ENCODE measurements at regions not wholly inside any gene's neighbourhood (a gene's known extent, or its start where the extent isn't known, plus 50 kb on each side); places are given as distances from the start of the nearest gene placed in this dataset.
"Not testable (repeated sequence)": the region's sequence is repeated elsewhere in the genome, so short reads cannot be mapped to it uniquely, and the experiment has no call there.

DNA sequence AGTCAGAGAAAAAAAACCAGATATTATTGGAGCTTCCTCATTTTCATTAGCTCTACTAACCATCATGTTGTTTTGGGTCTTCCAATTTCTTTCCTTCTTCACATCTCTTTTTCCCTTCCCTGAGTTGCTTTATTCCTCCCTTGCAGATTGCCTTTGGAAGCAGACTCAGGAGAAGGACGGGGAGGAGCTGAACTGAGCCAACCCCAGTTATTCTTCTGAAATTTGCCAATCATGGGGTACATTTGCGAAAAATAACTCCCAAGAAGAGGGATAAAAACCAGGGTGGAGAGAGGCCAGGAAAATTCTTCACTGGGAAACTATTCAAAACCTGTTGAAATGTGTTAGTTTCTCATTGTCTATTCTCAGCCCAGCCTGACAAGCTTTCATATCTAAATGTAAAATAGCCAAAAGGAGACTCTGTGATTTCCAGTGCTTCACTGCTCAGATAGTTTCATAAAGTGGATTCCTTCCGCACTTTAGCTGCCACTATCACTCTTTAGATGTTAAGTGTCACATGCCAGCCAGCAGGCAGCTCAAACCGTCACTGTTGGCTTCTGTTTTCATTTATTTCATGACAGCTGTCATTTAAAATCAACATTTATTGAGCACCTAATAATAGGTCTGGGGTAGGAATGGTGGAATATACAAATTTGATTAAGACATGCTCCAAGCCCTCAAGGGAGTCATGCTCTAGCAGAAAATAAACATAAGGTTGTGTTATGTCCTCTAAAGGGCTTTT lies 204.5 kb downstream of the SREK1 start:
- no peak for DNase-seq (ENCODE audit: low read depth in 2 of 2)

DNA sequence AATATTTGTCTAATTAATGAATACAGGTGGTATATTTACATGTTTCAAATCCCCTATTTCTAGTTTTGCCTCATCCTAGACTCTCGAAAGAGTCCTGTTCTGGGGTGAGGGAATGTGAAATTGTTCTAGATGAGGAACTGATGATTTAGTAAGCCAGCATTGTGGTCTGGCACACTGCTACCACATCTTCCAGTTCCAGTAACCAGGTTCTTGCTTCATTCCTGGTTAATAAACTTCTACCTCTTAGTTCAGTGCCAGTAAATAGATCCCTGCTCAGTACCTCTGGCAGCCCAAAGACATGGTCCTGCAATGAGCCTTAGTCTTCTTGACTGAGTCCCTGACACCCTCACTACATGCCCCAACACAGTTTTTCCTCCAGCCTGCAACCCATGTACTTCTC lies 207.7 kb downstream of the SREK1 start:
- no peak for DNase-seq (ENCODE audit: low read depth in 2 of 2)

DNA sequence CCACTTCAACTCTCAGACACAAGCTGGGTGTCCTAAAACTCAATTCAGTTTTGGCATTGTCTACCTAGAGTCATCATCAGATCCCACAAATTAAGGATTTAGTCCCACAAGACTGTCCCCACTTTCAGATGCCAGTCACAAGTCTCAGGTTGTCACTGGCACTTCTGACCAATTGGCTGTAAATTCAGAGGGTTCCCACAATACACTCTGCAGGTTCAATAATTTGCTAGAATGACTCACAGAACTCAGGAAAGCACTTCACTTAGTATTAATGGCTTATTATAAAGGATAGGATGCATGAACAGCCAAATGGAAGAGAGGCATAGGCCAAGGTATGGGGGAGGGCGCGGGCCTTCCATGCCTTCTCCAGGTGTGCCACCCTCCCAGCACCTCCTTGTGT lies 209.1 kb downstream of the SREK1 start:
- DNase-seq (ENCODE audit: low read depth in 2 of 2): no peak

DNA sequence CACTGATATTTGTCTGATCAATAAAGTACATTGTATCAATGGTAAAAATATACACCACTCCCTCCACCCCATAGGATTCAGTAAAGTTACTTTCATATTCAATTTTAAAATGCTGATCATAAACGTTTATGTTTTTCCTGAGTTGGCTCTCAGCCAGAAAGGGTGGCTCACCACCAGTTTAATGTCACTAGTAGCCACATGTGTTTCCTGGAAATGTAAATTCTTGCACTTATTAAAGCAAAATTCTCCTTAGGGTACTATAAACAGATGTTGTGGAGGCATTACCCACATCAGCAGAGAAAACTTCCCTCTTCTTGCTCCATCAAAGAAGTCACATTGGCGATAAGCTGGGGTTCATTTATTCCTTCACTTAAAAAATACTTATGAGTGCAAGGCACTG lies 210.3 kb downstream of the SREK1 start:
- no peak for DNase-seq (ENCODE audit: low read depth in 2 of 2)

DNA sequence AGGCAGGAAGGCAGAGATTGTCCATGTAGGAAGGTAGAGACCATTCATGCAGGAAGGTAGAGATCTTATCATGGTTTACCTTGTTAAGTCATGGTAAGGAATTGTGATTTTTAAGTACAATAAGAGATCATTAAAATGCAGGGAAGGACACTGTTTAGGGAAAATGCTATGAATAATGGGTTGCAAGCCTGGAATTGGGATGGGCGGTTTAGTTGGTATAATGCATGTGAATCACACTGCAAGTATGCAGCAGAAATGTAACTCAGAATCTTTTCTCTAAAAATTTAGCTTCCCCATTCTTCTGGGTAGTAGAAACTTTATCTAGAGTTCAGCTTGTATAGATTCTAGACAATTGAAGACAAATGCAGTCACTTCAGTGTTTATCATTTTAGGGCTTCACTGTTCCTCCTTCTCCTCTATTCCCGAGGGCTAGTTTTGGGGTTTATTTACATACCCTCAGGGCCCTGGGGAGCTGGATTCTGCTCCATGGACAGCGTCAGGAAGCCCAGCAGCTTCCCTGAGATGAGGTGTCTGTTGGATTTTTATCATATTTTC lies 212.0 kb downstream of the SREK1 start:
- DNase-seq (ENCODE audit: low read depth in 2 of 2): no peak

DNA sequence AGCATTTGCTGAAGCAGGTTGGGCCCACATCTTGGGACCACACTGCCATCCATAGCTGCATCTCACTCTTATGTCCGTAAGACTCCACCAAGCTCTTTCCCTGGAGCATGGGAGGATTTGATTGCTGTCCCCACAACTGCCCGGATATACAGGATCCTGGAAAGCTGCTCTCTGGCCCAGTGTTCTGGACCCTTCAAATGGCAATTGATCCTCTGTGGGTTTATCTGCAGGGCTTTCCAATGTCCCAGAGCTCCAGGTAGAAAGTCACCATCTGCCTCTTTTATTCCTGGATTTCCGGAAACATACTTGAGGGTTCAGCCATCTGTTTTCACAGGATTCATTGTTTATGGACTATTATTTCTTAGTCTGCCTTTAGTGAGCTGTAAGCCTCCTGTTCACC lies 214.6 kb downstream of the SREK1 start:
- DNase-seq (ENCODE audit: low read depth in 2 of 2): no peak

DNA sequence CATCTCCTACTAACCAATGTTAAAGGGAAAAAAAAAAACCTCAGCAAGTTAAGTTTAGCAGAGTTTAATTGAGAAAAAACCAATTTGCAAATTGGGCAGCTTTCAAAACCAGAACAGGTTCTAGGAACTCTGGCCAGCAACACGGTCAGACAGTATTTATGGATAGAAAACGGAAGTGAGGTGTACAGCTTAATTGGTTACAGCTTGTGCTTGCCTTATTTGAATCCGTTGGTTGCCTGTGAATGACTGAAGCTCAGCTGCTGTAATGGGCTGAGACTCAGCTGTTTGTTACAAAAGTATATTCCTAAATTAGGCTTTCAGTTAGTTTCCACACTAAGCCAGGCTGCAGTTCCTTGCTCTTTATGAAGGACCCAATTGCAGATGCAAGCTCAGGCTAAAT lies 217.0 kb downstream of the SREK1 start:
- DNase-seq (ENCODE audit: low read depth in 2 of 2): no peak

DNA sequence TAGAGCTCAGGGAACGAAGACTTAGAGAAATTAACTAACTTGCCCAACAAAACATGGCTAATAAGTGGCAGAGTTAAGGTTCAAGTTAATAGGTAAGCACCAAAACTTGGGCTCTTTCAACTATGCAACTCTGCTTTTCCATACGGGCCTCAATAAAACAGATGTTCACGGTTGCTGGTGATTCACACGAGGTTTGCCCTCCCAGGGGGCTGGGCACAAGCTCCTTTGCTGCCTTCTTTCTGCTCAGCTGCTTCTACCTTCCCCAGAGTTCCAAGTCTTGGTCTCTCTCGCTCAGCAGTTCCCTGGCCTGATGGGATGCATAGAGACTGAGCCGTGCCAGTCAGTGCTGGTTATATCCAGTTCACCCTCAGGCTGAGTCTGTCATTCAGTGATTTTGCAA lies 217.9 kb downstream of the SREK1 start:
- DNase-seq (ENCODE audit: low read depth in 2 of 2): no peak

DNA sequence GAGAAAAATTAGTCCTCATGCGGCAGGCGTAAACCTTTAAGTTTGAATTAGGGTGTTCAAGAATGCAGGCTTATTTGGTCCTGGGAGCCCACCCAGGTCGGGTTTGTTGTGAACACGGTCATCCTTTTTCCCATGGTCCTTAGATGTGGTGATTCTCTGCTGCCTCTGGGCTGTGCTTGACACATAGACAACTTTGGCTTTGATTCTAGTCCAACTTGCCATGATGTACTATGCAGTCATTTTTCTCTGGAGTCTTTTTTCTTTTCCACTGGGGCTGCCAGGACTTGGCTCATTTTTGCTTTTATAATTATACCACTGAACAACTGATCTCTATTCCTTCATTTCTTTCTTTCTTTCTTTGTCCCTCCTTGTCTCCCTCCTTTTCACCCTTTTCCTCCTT lies 218.6 kb downstream of the SREK1 start:
- DNase-seq (ENCODE audit: low read depth in 2 of 2): no peak

DNA sequence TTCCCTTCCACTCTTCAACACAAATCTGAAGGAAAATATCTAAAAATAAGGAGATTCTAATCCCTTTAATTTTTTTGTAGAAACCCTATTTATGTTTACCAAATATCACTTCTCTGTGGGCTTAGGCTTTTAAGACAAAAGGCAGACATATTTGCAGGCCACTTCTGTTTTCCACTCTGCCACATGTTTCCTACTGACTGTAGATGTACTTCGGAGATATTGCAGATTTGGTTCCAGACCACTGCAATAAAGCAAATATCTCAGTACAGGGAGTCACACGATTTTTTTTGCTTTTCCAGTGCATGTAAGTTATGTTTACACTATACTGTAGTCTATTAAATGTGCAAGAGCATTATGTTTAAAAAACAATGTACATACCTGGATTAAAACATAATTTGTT lies 219.0 kb downstream of the SREK1 start:
- DNase-seq (ENCODE audit: low read depth in 2 of 2): no peak

DNA sequence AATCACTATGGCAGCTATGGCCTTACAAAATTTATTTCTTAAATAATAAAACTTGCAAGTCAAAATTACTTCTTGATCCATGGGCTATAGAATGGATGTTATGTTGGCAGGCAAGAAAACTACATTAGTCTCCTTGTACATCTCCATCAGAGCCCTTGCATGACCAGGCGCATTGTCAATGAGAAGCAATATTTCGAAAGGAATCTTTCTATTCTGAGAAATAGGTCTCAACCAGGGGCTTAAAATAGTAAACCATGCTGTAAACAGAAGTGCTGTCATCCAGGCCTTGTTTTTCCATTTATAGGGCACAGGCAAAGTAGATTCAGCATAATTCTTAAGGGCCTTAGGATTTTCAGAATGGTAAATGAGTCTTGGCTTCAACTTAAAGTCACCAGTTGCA lies 220.1 kb downstream of the SREK1 start:
- DNase-seq (ENCODE audit: low read depth in 2 of 2): no peak

DNA sequence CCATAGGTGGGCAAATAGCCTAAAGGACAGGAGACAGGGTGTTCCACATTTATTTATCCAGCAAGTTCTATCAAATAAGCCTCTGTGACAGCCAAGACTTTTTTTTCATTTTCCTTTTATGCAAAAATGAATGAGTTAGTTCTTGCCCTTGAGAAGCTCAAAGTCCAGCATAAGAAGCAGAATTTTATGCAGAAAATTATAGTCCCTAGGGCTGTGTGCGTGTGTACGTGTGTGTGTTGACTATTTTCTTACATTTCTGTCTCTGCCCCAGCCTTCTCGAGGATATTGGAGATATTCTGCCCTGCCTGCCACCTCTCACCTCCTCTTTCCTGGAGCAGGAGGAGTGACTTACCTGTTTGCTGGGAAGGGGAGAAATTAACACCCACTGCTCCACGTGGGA lies 221.9 kb downstream of the SREK1 start:
- no peak for DNase-seq (ENCODE audit: low read depth in 2 of 2)

DNA sequence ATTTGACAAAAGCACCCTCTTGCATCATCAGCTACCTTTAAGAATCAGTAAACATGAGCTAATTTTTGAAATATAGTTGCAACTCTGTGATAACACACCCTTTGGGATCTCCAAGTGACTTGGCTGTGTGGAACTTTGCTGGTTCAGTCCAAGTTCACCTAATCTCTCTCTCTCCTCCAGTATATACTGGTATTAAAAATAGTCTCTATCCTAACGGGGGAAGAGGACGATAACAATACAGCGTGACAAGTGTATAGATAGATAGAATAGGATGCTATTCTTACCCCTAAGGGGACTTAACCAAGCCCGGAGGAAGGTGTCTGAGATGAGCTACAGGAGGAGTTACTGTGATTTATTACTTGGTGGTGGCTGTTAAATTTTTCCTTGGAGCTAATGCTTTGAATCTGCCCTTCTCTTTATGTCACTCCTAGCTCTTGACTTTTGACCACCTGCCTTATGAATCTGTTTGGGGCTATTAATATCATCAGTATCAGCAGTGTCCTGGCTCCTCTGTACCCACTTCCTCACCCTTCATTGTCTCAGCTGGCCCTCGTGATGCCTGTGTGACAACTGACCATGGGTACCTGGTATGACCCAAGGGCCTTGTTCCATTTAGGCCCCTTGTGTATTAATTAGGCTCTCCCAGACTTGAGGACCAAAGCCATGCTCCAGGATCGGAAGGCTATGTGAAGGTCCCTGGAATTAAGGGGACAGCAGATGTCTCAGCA lies 223.9 kb downstream of the SREK1 start:
- DNase-seq (ENCODE audit: low read depth in 2 of 2): no peak

DNA sequence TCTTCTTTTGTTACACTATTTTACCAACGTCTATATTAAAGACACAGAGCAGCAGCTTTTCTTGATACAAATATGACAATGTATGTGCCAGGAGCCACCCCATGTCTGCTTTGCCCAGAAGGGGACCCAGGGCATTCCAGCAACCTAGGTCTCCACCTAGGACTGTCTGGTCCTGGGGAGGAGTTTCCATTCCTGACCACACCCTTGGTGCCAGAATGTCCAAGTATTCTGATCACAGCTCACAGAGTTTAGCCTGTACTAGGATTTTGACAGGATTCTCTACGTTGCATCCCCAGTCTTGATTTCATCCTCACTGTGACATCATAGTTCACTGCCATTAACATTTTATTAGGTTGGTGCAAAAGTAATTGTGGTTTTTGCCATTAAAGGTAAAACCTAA lies 224.7 kb downstream of the SREK1 start:
- no peak for DNase-seq (ENCODE audit: low read depth in 2 of 2)

DNA sequence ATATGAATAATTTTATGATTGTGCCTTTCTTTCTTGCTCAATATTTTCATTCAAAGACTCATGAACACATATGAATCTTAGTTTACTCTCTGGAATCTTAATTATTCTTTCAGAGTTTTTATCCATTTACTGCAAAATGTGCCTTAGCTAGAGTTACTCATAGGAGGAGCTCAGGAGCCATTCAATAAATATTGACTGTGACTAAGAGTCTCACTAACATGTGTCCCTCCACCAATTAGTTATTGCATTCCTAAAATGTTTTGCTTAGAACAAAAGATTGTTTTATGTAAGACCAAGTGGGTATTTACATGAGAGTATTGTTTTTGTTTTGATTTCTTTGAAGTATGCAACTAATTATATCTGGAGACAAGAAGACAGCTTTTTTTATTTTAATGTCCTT lies 218.4 kb upstream of the MAST4 start:
- DNase-seq (ENCODE audit: low read depth in 2 of 2): no peak

DNA sequence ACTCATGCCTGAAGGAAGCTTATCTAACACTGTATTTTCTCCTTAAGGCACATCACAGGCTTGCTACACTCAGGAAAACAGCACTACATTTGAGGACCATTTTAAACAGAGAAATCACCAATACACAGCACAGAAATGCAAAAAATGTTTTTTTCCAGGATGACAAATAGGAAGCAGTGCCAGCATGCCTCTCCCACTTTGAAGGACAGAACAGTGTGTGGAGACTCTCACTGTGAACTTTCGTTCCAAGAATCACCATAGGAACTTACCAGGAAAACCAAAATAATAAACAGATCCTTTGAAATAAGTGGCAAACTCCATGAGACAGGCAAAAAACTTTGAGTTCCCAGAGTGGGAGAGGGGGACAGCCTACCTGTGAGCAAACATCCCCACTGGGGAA lies 217.8 kb upstream of the MAST4 start:
- DNase-seq (ENCODE audit: low read depth in 2 of 2): no peak

DNA sequence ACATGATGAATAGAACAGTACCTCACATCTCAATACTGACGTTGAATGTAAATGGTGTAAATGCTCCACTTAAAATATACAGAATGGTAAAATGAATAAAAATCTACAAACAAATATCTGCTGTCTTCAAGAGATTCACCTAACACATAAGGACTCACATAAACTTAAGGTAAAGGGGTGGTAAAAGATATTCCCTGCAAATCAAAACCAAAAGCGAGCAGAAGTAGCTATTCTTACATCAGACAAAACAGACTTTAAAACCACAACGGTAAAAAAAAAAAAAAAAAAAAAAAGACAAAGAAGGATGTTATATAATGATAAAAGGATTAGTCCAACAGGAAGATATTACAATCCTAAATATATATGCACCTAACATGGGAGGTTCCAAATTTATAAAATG lies 214.0 kb upstream of the MAST4 start:
- DNase-seq (ENCODE audit: low read depth in 2 of 2): no peak

DNA sequence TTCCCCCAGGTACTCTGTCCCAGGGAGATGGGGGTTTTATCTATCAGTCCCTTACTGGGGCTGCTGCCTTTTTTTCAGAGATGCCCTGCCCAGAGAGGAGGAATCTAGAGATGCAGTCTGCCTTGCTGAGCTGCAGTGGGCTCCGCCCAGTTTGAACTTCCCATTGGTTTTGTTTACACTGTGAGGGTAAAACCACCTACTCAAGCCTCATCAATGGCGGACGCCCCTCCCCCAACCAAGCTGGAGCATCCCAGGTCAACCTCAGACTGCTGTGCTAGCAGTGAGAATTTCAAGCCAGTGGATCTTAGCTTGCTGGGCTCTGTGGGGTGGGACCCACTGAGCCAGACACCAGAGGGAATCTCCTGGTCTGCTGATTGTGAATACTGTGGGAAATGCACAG lies 191.0 kb upstream of the MAST4 start:
- DNase-seq (ENCODE audit: low read depth in 2 of 2): not testable (repeated sequence)

DNA sequence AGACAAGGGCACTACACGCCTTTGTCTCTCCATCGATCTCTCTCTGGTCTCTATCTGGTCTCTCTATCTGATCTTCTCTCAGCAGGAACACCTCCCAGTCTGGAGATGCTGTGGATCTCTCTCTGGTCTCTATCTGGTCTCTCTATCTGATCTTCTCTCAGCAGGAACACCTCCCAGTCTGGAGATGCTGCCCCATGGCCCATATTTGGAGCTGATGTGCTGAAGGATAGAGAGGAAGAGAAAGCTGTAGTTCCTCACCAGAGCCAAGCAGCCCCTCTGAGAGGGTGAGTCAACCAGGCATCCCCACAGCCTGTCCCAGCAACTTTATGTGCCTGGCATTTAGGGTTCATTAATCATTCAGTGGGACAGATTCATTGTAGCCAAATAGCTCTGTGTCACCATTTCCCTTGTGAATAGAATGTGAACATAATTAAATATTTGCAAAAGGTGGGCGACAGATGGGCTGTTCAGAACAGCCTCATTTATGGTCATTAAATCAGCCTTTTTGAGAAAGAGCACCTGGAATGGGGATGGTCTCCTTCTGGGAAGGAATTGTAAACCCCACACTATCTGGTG lies 189.3 kb upstream of the MAST4 start:
- no peak for DNase-seq (ENCODE audit: low read depth in 2 of 2)

DNA sequence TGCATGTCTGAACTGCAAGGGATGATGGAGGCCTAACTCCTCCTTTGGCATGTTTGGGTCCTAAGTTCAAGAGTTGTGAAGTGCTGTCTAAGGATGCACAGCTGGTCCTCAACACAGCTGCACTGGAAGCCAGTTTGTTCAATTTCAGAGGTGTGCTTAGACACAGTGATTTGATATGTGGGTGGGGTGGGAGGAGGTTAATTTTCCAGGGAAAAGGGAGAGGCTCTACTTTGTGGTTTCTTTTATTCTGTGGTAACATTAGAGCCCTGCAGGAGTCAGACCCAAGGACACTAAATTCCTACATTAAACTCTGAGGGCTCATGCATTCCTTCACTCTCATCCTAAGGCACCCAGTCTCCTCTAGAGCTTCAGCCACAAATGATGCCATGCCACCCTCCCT lies 188.4 kb upstream of the MAST4 start:
- DNase-seq (ENCODE audit: low read depth in 2 of 2): no peak

DNA sequence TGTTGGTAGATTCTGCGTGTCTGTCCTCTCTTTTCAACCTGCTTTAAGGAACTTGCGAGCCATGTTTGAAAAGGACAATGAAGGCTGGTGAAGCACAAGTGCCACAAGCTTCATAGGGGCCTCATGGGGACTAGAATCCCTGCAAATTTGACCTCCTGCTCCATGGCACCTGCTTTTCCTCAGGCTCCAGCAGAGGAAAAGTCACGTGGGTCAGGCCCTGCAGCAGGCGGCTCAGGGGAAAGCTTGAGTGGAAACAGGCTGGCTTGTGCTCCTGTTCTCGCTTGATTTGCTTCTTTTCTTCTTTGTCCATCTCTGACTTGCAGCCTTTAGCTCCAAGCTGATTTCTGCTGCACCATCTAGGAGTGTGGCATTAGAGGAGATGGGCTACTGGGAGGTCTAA lies 187.6 kb upstream of the MAST4 start:
- no peak for DNase-seq (ENCODE audit: low read depth in 2 of 2)

DNA sequence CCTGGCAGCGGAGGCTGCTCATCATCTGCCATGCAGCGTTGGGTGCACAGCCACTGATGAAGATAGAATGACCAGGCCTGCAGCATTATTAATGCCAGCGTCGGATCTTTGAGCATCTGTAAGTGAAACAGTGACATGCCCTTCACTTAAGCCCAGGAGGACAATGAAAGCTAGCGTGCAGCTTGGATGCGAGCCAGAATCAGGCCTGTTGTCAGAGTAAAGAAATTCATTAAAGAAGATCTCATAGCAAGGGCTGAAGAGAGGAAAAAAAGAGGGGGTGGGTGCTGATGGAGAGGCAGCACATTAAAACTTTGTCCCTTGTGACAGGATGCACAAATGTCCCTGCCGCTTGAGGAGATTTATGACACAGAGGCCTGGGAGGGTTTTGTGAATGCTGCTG lies 186.1 kb upstream of the MAST4 start:
- DNase-seq (ENCODE audit: low read depth in 2 of 2): no peak

DNA sequence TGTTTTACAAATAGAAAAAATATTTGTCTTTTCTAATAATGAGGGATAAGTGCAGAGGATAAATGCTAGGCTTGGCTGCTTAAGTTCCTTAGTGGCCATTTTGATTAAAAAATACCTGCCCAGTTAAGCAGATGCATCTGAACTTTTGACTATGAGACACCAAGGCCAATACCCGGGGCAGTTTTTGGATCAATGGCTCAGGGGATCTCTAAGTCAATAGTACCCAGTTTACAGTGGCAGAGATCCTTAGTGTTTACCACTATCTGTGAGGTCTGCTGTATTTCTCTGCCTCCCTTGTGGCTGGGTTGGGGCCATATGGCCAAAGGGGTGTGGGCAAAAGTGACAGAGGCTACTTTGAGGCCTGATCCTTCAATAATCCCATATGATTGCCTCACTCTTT lies 184.5 kb upstream of the MAST4 start:
- DNase-seq (ENCODE audit: low read depth in 2 of 2): no peak
